GM12878 (cell line): ENCODE measurements at regions not wholly inside any gene's neighbourhood (a gene's known extent, or its start where the extent isn't known, plus 50 kb on each side); places are given as distances from the start of the nearest gene placed in this dataset.

ENCODE experiments used
- ATAC-seq: fragments of 200-7000 bp; cut with Tn5 transposase; 3 replicates; pipeline ENCODE4 v1.9.1; 2020; ENCODE audit warnings: mild to moderate bottlenecking, moderate library complexity
- BruUV-seq: library from RNA; stranded (reverse); fragments of 400-500 nt; replicated peaks from 2 replicates; lab custom pipeline; 2021; lab: Mats Ljungman, UMichigan
- CTCF ChIA-PET: fragments of 300-600 bp; sonication (Branson Sonifier 250); formaldehyde crosslinking; extraction: SDS; loops from one replicate; lab custom pipeline; 2021; ENCODE audit warnings: inconsistent platforms; lab: Yijun Ruan, JAX
- POLR2A ChIA-PET: fragments of 350-600 bp; formaldehyde crosslinking; extraction: SDS; loops from one replicate; lab custom pipeline; 2021; ENCODE audit warnings: inconsistent platforms; lab: Charles Lee
- RAD21 ChIA-PET: fragments of 300-600 bp; sonication (Branson Sonifier 250); formaldehyde crosslinking; loops from one replicate; lab custom pipeline; 2023; ENCODE audit warnings: antibody characterized with exemption; ENCODE audit not compliant: unreplicated experiment; lab: Charles Lee
- SMC1A ChIA-PET: fragments of 300-600 bp; sonication (Branson Sonifier 250); formaldehyde crosslinking; loops from one replicate; lab custom pipeline; 2023; ENCODE audit not compliant: unreplicated experiment, uncharacterized antibody; lab: Charles Lee
- DNase-seq: peaks from one replicate; pipeline ENCODE4 v3.0.0-alpha.2; 2011; ENCODE audit warnings: low read depth, low spot score
- FAIRE-seq: peaks from 3 replicates; lab custom pipeline; 2011; peaks lifted over from hg19 to GRCh38; lab: Jason Lieb, UNC
- H2AFZ ChIP-seq: 2 replicates; pipeline ENCODE4 v1.6.0; 2011; ENCODE audit warnings: low read depth, low read length, control low read depth; ENCODE audit not compliant: control insufficient read depth
- H3K27ac ChIP-seq: 2 replicates; pipeline ENCODE4 v1.5.1; 2011; ENCODE audit warnings: control low read depth; ENCODE audit not compliant: control insufficient read depth, insufficient read depth
- H3K27me3 ChIP-seq, 2 experiments: replicated peaks in 1 of 2; 2 replicates each; pipeline versions ENCODE4 v1.6.0 to v1.6.1; 2011; ENCODE audit warnings: low read length in 1 of 2; ENCODE audit not compliant: control insufficient read depth in 2 of 2, insufficient read depth in 2 of 2
- H3K36me3 ChIP-seq, 2 experiments: 2 replicates each; pipeline ENCODE4 v1.5.1; 2011; ENCODE audit warnings: low read length in 1 of 2; ENCODE audit not compliant: control insufficient read depth in 2 of 2, insufficient read depth in 2 of 2
- H3K4me1 ChIP-seq: 2 replicates; pipeline ENCODE4 v1.6.1; 2011; ENCODE audit warnings: mild to moderate bottlenecking, low read length, moderate library complexity, mixed read lengths; ENCODE audit not compliant: control insufficient read depth, insufficient read depth
- H3K4me2 ChIP-seq: 2 replicates; pipeline ENCODE4 v1.6.0; 2011; ENCODE audit warnings: control low read depth; ENCODE audit not compliant: control insufficient read depth, insufficient read depth
- H3K4me3 ChIP-seq: fragments of 200-600 bp; sonication (generic); 2 replicates; pipeline ENCODE4 v1.5.1; 2016
- H3K79me2 ChIP-seq: 2 replicates; pipeline ENCODE4 v1.6.0; 2011; ENCODE audit warnings: low read length; ENCODE audit not compliant: control insufficient read depth, insufficient read depth
- H3K9ac ChIP-seq: 2 replicates; pipeline ENCODE4 v1.8.0; 2011; ENCODE audit warnings: low read length, control low read depth, mixed read lengths; ENCODE audit not compliant: control insufficient read depth, insufficient read depth
- H3K9me3 ChIP-seq: replicated peaks from 3 replicates; pipeline ENCODE4 v1.5.1; 2011; ENCODE audit warnings: mild to moderate bottlenecking, low read length; ENCODE audit not compliant: control insufficient read depth, insufficient read depth
- H4K20me1 ChIP-seq: 2 replicates; pipeline ENCODE4 v1.6.0; 2011; ENCODE audit not compliant: control insufficient read depth, insufficient read depth
- CBX5 ChIP-seq: sonication (generic); IDR thresholded peaks from 2 replicates; pipeline ENCODE4 v1.6.1; 2016; ENCODE audit warnings: low read depth, moderate library complexity, mild to moderate bottlenecking, inconsistent platforms
- FOS ChIP-seq: IDR thresholded peaks from 3 replicates; pipeline ENCODE4 v1.6.1; 2011; ENCODE audit warnings: borderline replicate concordance; ENCODE audit not compliant: insufficient read length; ENCODE audit errors: extremely low read depth
- MEF2B ChIP-seq: fragments of 450-650 bp; IDR thresholded peaks from 2 replicates; pipeline ENCODE4 v1.6.1; 2018; ENCODE audit warnings: mild to moderate bottlenecking, moderate library complexity; ENCODE audit not compliant: partially characterized antibody, poor library complexity, severe bottlenecking
- MYB ChIP-seq: fragments of 150-350 bp; IDR thresholded peaks from 2 replicates; pipeline ENCODE4 v1.6.1; 2014; ENCODE audit warnings: mild to moderate bottlenecking, low read depth, low read length, borderline replicate concordance
- SUPT20H ChIP-seq: IDR thresholded peaks from 2 replicates; pipeline ENCODE4 v1.6.1; 2011; ENCODE audit warnings: low read depth, mild to moderate bottlenecking, low read length, moderate library complexity, borderline replicate concordance; ENCODE audit not compliant: control insufficient read depth
- TARDBP ChIP-seq: IDR thresholded peaks from 2 replicates; pipeline ENCODE4 v1.6.1; 2016; ENCODE audit warnings: borderline replicate concordance
- TCF12 ChIP-seq: IDR thresholded peaks from 2 replicates; pipeline ENCODE4 v1.6.1; 2011; ENCODE audit warnings: low read depth, mild to moderate bottlenecking, low read length
- WGBS: methylation state at CpG from one replicate; pipeline ENCODE4 v1.1.6; 2016; ENCODE audit warnings: low lambda C conversion rate; ENCODE audit not compliant: insufficient replicate concordance, insufficient coverage; ENCODE audit errors: missing lambda C conversion rate; 5-methylcytosine and 5-hydroxymethylcytosine counted together
- in situ Hi-C: fragments of 300-500 bp; cut with MboI; formaldehyde crosslinking; loops from 9 replicates; pipeline ENCODE4 v1.14.3; 2018; ENCODE audit warnings: mixed read lengths
- intact Hi-C: fragments of 100-400 bp; cut with micrococcal nuclease; formaldehyde crosslinking; loops from one replicate; pipeline ENCODE4 v1.14.2; 2022; ENCODE audit not compliant: unreplicated experiment
- TF ChIP-seq, protein P1 (sequence below): IDR thresholded peaks from 2 replicates; pipeline ENCODE4 v1.6.1; 2012; ENCODE audit warnings: low read depth, low read length, improper control_type of control experiment
- TF ChIP-seq, protein P2 (sequence below): IDR thresholded peaks from 2 replicates; pipeline ENCODE4 v1.6.1; 2012; ENCODE audit warnings: low read depth, low read length, improper control_type of control experiment
- TF ChIP-seq, protein P3 (sequence below): fragments of 450-650 bp; IDR thresholded peaks from 2 replicates; pipeline ENCODE4 v1.6.1; 2017; ENCODE audit warnings: mild to moderate bottlenecking
- TF ChIP-seq, protein P4 (sequence below): fragments of 450-650 bp; IDR thresholded peaks from 2 replicates; pipeline ENCODE4 v1.6.1; 2017; ENCODE audit warnings: antibody characterized with exemption, mild to moderate bottlenecking, moderate library complexity

DNA sequence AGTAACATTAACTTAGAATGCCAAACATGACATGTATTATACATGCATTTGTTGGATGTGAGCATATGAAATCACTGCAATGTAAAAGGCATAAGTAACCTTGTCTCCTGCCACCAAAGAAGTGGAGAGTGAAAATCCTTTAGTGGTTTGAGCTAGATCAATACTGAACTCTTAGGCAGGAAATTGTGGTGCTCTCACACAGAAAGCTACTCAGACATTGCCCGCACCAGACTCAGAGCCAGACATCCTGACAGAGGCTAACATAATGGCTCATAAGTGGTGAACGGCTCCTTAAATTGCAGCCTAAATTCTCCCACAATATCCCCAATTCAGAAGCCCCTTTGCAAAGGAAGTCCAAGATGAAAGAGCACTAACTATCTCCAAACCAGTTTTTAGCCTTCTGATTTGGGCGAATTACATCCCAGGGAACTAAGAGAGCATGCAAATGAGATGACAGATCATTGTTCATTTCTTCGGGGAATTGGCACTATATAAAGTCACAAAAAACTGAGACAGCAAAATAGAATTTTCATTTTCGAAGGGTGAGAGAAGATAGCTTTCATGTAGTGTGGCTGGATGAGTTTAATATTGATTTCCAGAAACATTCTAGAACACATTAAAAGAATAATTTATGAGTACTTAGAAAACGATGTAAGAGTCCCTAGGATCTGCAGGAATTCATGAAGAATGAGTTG is 233.6 kb upstream of the RPS6KA3 start:
- FAIRE-seq (no peak), ATAC-seq (no peak), DNase-seq (no peak)
- H3K4me2 ChIP-seq = no peak overlapping the region
- H3K9me3 ChIP-seq = no peaks in the 10 kb centered on the region
- no TSS peak for BruUV-seq
- H4K20me1 ChIP-seq = no peaks in the 10 kb centered on the region
- ChIA-PET SMC1A (no interaction called here), POLR2A (no interaction called here), CTCF (no interaction called here), RAD21 (no interaction called here)
- H3K36me3 ChIP-seq = no peaks in the 10 kb centered on the region
- intact Hi-C loops (no loop called here), in situ Hi-C loops (no loop called here)
- H2AFZ ChIP-seq = no peak overlapping the region
- H3K27me3 ChIP-seq = peaks cover 0 to 5% of the 10 kb centered on the region in 2 experiments; a peak in 2 of 4 replicates
- H3K4me1 ChIP-seq = no peaks in the 10 kb centered on the region
- no peaks in the 10 kb centered on the region for H3K79me2 ChIP-seq
- no peak overlapping the region for H3K4me3 ChIP-seq
- H3K9ac ChIP-seq = no peak overlapping the region
- WGBS = 11% methylated on average over 6 of the region's 6 CpGs
- no peak overlapping the region for H3K27ac ChIP-seq
- TF ChIP-seq, protein P1, sequence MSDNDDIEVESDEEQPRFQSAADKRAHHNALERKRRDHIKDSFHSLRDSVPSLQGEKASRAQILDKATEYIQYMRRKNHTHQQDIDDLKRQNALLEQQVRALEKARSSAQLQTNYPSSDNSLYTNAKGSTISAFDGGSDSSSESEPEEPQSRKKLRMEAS = no peak
- no peak for TF ChIP-seq SUPT20H
- TF ChIP-seq, protein P2, sequence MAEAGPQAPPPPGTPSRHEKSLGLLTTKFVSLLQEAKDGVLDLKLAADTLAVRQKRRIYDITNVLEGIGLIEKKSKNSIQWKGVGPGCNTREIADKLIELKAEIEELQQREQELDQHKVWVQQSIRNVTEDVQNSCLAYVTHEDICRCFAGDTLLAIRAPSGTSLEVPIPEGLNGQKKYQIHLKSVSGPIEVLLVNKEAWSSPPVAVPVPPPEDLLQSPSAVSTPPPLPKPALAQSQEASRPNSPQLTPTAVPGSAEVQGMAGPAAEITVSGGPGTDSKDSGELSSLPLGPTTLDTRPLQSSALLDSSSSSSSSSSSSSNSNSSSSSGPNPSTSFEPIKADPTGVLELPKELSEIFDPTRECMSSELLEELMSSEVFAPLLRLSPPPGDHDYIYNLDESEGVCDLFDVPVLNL = no peak
- TF ChIP-seq MYB = no peak
- no peak for TF ChIP-seq TARDBP
- no peak for TF ChIP-seq FOS
- TF ChIP-seq, protein P3, sequence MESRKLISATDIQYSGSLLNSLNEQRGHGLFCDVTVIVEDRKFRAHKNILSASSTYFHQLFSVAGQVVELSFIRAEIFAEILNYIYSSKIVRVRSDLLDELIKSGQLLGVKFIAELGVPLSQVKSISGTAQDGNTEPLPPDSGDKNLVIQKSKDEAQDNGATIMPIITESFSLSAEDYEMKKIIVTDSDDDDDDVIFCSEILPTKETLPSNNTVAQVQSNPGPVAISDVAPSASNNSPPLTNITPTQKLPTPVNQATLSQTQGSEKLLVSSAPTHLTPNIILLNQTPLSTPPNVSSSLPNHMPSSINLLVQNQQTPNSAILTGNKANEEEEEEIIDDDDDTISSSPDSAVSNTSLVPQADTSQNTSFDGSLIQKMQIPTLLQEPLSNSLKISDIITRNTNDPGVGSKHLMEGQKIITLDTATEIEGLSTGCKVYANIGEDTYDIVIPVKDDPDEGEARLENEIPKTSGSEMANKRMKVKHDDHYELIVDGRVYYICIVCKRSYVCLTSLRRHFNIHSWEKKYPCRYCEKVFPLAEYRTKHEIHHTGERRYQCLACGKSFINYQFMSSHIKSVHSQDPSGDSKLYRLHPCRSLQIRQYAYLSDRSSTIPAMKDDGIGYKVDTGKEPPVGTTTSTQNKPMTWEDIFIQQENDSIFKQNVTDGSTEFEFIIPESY = no peak
- no peak for TF ChIP-seq TCF12
- TF ChIP-seq CBX5 = no peak
- TF ChIP-seq, protein P4, sequence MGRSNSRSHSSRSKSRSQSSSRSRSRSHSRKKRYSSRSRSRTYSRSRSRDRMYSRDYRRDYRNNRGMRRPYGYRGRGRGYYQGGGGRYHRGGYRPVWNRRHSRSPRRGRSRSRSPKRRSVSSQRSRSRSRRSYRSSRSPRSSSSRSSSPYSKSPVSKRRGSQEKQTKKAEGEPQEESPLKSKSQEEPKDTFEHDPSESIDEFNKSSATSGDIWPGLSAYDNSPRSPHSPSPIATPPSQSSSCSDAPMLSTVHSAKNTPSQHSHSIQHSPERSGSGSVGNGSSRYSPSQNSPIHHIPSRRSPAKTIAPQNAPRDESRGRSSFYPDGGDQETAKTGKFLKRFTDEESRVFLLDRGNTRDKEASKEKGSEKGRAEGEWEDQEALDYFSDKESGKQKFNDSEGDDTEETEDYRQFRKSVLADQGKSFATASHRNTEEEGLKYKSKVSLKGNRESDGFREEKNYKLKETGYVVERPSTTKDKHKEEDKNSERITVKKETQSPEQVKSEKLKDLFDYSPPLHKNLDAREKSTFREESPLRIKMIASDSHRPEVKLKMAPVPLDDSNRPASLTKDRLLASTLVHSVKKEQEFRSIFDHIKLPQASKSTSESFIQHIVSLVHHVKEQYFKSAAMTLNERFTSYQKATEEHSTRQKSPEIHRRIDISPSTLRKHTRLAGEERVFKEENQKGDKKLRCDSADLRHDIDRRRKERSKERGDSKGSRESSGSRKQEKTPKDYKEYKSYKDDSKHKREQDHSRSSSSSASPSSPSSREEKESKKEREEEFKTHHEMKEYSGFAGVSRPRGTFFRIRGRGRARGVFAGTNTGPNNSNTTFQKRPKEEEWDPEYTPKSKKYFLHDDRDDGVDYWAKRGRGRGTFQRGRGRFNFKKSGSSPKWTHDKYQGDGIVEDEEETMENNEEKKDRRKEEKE = no peak
- TF ChIP-seq MEF2B = no peak
